Neuronal stem cell (in vitro differentiated cells): ENCODE measurements at regions not wholly inside any gene's neighbourhood (a gene's known extent, or its start where the extent isn't known, plus 50 kb on each side); places are given as distances from the start of the nearest gene placed in this dataset.
"Not testable (repeated sequence)": the region's sequence is repeated elsewhere in the genome, so short reads cannot be mapped to it uniquely, and the experiment has no call there.

Source experiments
- DNase-seq: peaks from one replicate; pipeline ENCODE4 v3.0.0-alpha.2; 2013; ENCODE audit warnings: low spot score
- H2AFZ ChIP-seq: one replicate; pipeline ENCODE4 v1.6.1; 2013; ENCODE audit warnings: mild to moderate bottlenecking, low read length, inconsistent platforms
- H2AK5ac ChIP-seq: 2 replicates; pipeline ENCODE4 v1.6.1; 2013; ENCODE audit warnings: low read depth, mild to moderate bottlenecking, inconsistent platforms, low read length, moderate library complexity, mixed read lengths
- H2BK120ac ChIP-seq: 2 replicates; pipeline ENCODE4 v1.6.1; 2013; ENCODE audit warnings: low read depth, mild to moderate bottlenecking, inconsistent platforms, low read length, moderate library complexity, mixed read lengths
- H2BK12ac ChIP-seq: one replicate; pipeline ENCODE4 v1.6.1; 2013; ENCODE audit warnings: low read length, inconsistent platforms
- H2BK15ac ChIP-seq: 2 replicates; pipeline ENCODE4 v1.6.1; 2013; ENCODE audit warnings: mild to moderate bottlenecking, low read length, inconsistent platforms, mixed read lengths
- H2BK5ac ChIP-seq: one replicate; pipeline ENCODE4 v1.6.1; 2013; ENCODE audit warnings: inconsistent platforms, mild to moderate bottlenecking, low read length, moderate library complexity
- H3K14ac ChIP-seq: one replicate; pipeline ENCODE4 v1.6.1; 2013; ENCODE audit warnings: low read length, inconsistent platforms
- H3K18ac ChIP-seq: 2 replicates; pipeline ENCODE4 v1.6.1; 2013; ENCODE audit warnings: low read length, inconsistent platforms
- H3K23ac ChIP-seq: 2 replicates; pipeline ENCODE4 v1.6.1; 2013; ENCODE audit warnings: low read depth, mild to moderate bottlenecking, mixed read lengths, low read length, inconsistent platforms; ENCODE audit not compliant: poor library complexity
- H3K27ac ChIP-seq: replicated peaks from 3 replicates; pipeline ENCODE4 v1.5.1; 2013; ENCODE audit warnings: low read length, inconsistent platforms
- H3K27me3 ChIP-seq, 3 experiments: 2 replicates each; pipeline ENCODE4 v1.6.1; 2013; ENCODE audit warnings: low read length in 3 of 3, mild to moderate bottlenecking in 2 of 3, inconsistent platforms in 1 of 3, low read depth in 1 of 3, mixed read lengths in 1 of 3, moderate library complexity in 1 of 3; ENCODE audit not compliant: control insufficient read depth in 3 of 3, insufficient read depth in 3 of 3
- H3K36me3 ChIP-seq, 2 donors: replicated peaks in 1 of 2; 2 replicates each; pipeline ENCODE4 v1.6.1; 2013; ENCODE audit warnings: low read length in 2 of 2; ENCODE audit not compliant: control insufficient read depth in 2 of 2, insufficient read depth in 2 of 2
- H3K4ac ChIP-seq: 2 replicates; pipeline ENCODE4 v1.6.1; 2013; ENCODE audit warnings: inconsistent platforms, mild to moderate bottlenecking, low read length, moderate library complexity
- H3K4me1 ChIP-seq, 2 donors: 1 replicate in 1 of 2; 2 replicates in 1 of 2; pipeline ENCODE4 v1.6.1; 2013; ENCODE audit warnings: low read length in 2 of 2, low read depth in 1 of 2; ENCODE audit not compliant: control insufficient read depth in 2 of 2, insufficient read depth in 1 of 2
- H3K4me2 ChIP-seq: one replicate; pipeline ENCODE4 v1.6.1; 2013; ENCODE audit warnings: mild to moderate bottlenecking, low read length, inconsistent platforms; ENCODE audit not compliant: insufficient read depth, poor library complexity, severe bottlenecking
- H3K4me3 ChIP-seq, 2 donors: 2 replicates each; pipeline ENCODE4 v1.5.1; 2013; ENCODE audit warnings: low read length in 2 of 2, mild to moderate bottlenecking in 2 of 2, inconsistent platforms in 1 of 2, moderate library complexity in 1 of 2
- H3K79me1 ChIP-seq: one replicate; pipeline ENCODE4 v1.6.1; 2013; ENCODE audit warnings: low read depth, mild to moderate bottlenecking, inconsistent platforms, low read length, moderate library complexity
- H3K9ac ChIP-seq: one replicate; pipeline ENCODE4 v1.6.1; 2013; ENCODE audit warnings: mild to moderate bottlenecking, low read depth, low read length, inconsistent platforms; ENCODE audit not compliant: poor library complexity
- H3K9me3 ChIP-seq, 2 donors: replicated peaks in 1 of 2; 2 replicates each; pipeline versions ENCODE3 to v1.6.1; 2013; ENCODE audit warnings: low read length in 2 of 2, mild to moderate bottlenecking in 2 of 2, inconsistent platforms in 1 of 2, low read depth in 1 of 2, mixed read lengths in 1 of 2, moderate library complexity in 1 of 2; ENCODE audit not compliant: control insufficient read depth in 2 of 2, insufficient read depth in 1 of 2
- H4K8ac ChIP-seq: one replicate; pipeline ENCODE4 v1.6.1; 2013; ENCODE audit warnings: low read depth, mild to moderate bottlenecking, inconsistent platforms, low read length, moderate library complexity
- H4K91ac ChIP-seq: one replicate; pipeline ENCODE4 v1.6.1; 2013; ENCODE audit warnings: low read length, low read depth, mild to moderate bottlenecking, inconsistent platforms; ENCODE audit not compliant: poor library complexity
- WGBS, 2 donors: extraction: QIAGEN DNeasy Blood & Tissue Kit; methylation state at CpG; one replicate each; pipeline ENCODE4 v1.1.7; 2013; ENCODE audit warnings: missing lambda C conversion rate in 2 of 2, mixed read lengths in 1 of 2; ENCODE audit not compliant: insufficient read length in 2 of 2, insufficient replicate concordance in 1 of 2; ENCODE audit errors: extremely low coverage in 2 of 2; 5-methylcytosine and 5-hydroxymethylcytosine counted together

- WGBS, 2 donors: no CpG with 5 or more reads among the region's 2 CpGs
- Histone ChIP-seq H3K4me1 (peaks cover 0 to 5% of the 10 kb centered on the region in 2 donors), H3K4me2 (no peak overlapping the region), H3K27me3 (no peaks in the 10 kb centered on the region), H3K36me3 (no peaks in the 10 kb centered on the region), H3K23ac (no peak overlapping the region), H3K79me1 (no peaks in the 10 kb centered on the region), H2BK5ac (no peak overlapping the region), H3K18ac (no peak overlapping the region), H3K14ac (no peak overlapping the region), H4K91ac (no peak overlapping the region), H4K8ac (no peak overlapping the region), H3K4ac (no peak overlapping the region), H2AK5ac (no peak overlapping the region), H3K9ac (no peak overlapping the region), H3K27ac (no peak overlapping the region), H3K4me3 (no peak overlapping the region), H2BK15ac (no peak overlapping the region), H2BK12ac (no peak overlapping the region), H3K9me3 (peaks cover 0 to 12% of the 10 kb centered on the region in 2 donors), H2BK120ac (no peak overlapping the region), H2AFZ (no peak overlapping the region)
- DNase-seq: no peak
These were observed 580.3 kb upstream of the NRP1 start for GRCh38 chr10:33914746-33915145.

GRCh38 chr10:33913194-33913593, 578.7 kb upstream of the NRP1 start:
- Histone ChIP-seq H3K18ac (no peak overlapping the region), H2BK5ac (no peak overlapping the region), H2AK5ac (no peak overlapping the region), H3K4me3 (no peak overlapping the region), H2BK120ac (no peak overlapping the region), H3K9ac (no peak overlapping the region), H3K23ac (no peak overlapping the region), H2BK15ac (no peak overlapping the region), H3K36me3 (no peaks in the 10 kb centered on the region), H3K4me2 (no peak overlapping the region), H4K91ac (no peak overlapping the region), H3K14ac (no peak overlapping the region), H3K27ac (no peak overlapping the region), H3K79me1 (no peaks in the 10 kb centered on the region), H2AFZ (no peak overlapping the region), H3K4me1 (no peaks in the 10 kb centered on the region), H3K9me3 (peaks cover 0 to under 1% of the 10 kb centered on the region in 2 donors), H3K27me3 (no peaks in the 10 kb centered on the region), H2BK12ac (no peak overlapping the region), H4K8ac (no peak overlapping the region), H3K4ac (no peak overlapping the region)
- no peak for DNase-seq
- no CpG with 5 or more reads among the region's 3 CpGs for WGBS, 2 donors

DNA sequence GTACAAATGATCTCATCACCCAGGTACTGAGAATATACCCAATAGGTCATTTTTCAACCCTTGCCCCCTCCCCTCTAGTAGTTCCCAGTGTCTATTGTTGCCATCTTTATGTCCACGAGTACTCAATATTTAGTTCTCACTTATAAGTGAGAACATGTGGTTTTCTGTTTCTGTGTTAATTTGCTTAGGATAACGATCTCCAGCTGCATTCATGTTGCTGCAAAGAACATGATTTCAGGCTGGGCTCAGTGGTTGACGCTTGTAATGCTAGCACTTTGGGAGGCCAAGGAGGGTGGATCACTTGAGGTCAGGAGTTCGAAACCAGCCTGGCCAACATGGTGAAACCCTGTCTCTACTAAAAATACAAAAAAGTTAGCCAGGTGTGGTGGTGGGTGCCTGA, 575.0 kb upstream of the NRP1 start:
- H3K36me3 ChIP-seq, H2BK12ac ChIP-seq, H3K4me1 ChIP-seq, H2AFZ ChIP-seq, H4K8ac ChIP-seq, H3K79me1 ChIP-seq, H3K4ac ChIP-seq, H2BK120ac ChIP-seq, H3K14ac ChIP-seq, DNase-seq, H3K27ac ChIP-seq, H2BK5ac ChIP-seq, H2AK5ac ChIP-seq, H3K4me2 ChIP-seq, H3K23ac ChIP-seq, H3K9me3 ChIP-seq, H2BK15ac ChIP-seq, H3K9ac ChIP-seq, H3K4me3 ChIP-seq, H3K27me3 ChIP-seq, H4K91ac ChIP-seq, H3K18ac ChIP-seq: not testable (repeated sequence)
- WGBS, 2 donors: no CpG with 5 or more reads among the region's 4 CpGs

DNA sequence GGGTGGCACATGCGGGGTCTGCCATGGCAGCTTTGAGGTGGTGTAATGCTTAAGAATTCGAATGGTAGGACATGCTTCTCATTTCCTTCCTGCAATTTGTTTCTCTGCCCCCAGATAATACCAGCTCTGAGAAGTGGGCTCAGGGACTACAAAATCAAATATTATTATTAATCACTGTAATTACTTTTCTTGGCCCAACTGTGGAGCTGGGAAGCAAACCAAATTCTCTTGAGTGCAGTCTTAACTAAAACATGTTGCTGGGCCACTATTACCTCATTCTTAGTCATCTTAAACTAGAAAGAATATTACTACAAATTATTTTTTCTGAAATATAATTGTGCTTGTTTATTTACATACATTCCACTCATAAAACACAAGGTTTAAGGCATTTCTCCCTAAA, 566.7 kb upstream of the NRP1 start:
- Histone ChIP-seq H2BK120ac (no peak overlapping the region), H3K4ac (no peak overlapping the region), H3K4me3 (no peak overlapping the region), H2BK15ac (no peak overlapping the region), H3K27ac (no peak overlapping the region), H3K9ac (no peak overlapping the region), H3K9me3 (peaks cover 0 to 5% of the 10 kb centered on the region in 2 donors), H3K18ac (no peak overlapping the region), H3K23ac (no peak overlapping the region), H3K14ac (no peak overlapping the region), H3K4me2 (no peak overlapping the region), H2BK12ac (no peak overlapping the region), H3K79me1 (no peaks in the 10 kb centered on the region), H4K91ac (no peak overlapping the region), H2BK5ac (no peak overlapping the region), H2AFZ (no peak overlapping the region), H3K27me3 (no peaks in the 10 kb centered on the region), H2AK5ac (no peak overlapping the region), H3K4me1 (no peaks in the 10 kb centered on the region), H4K8ac (no peak overlapping the region), H3K36me3 (no peaks in the 10 kb centered on the region)
- DNase-seq: no peak
- WGBS, 2 donors: no CpG with 5 or more reads among the region's 2 CpGs
